Vagina (tissue), 2 donors: ENCODE measurements at regions not wholly inside any gene's neighbourhood (a gene's known extent, or its start where the extent isn't known, plus 50 kb on each side); places are given as distances from the start of the nearest gene placed in this dataset.

Experiments
- CTCF ChIP-seq, 3 experiments: fragments of 450-650 bp in 2 of 3; fragments of 200-600 bp in 1 of 3; sonication (generic) in 1 of 3; IDR thresholded peaks; one replicate each; pipeline ENCODE4 v1.5.1; 2017 to 2019; ENCODE audit warnings: antibody characterized with exemption in 3 of 3, mild to moderate bottlenecking in 2 of 3, moderate library complexity in 2 of 3
- POLR2AphosphoS5 ChIP-seq, 2 donors: sonication (generic); formaldehyde crosslinking; IDR thresholded peaks; one replicate each; pipeline ENCODE4 v1.9.0; 2017; ENCODE audit warnings: antibody characterized with exemption in 2 of 2, mild to moderate bottlenecking in 2 of 2, low read depth in 1 of 2; ENCODE audit not compliant: insufficient read depth in 1 of 2

- TF ChIP-seq CTCF (IDR thresholded peaks at IDR 0.05) (no peak), POLR2AphosphoS5 (IDR thresholded peaks at IDR 0.05; ENCODE audit: insufficient read depth in 1 of 2, low read depth in 1 of 2) (no peak)
Measured at GRCh38 chr21:15932726-15933125, 202.9 kb downstream of the USP25 start.
